Muscle layer of duodenum (tissue), 2 donors: ENCODE measurements at regions not wholly inside any gene's neighbourhood (a gene's known extent, or its start where the extent isn't known, plus 50 kb on each side); places are given as distances from the start of the nearest gene placed in this dataset.
"Not testable (repeated sequence)": the region's sequence is repeated elsewhere in the genome, so short reads cannot be mapped to it uniquely, and the experiment has no call there.

ENCODE experiments used
- H3K27ac ChIP-seq: one replicate; pipeline ENCODE4 v1.7.0; 2013; ENCODE audit warnings: mild to moderate bottlenecking, low read length
- H3K27me3 ChIP-seq: one replicate; pipeline ENCODE4 v1.7.0; 2013; ENCODE audit warnings: low read depth, mild to moderate bottlenecking, control low read depth, low read length
- H3K36me3 ChIP-seq, 2 donors: one replicate each; pipeline ENCODE4 v1.7.0; 2013; ENCODE audit warnings: low read length in 2 of 2, control low read depth in 1 of 2, mild to moderate bottlenecking in 1 of 2; ENCODE audit not compliant: insufficient read depth in 2 of 2, control insufficient read depth in 1 of 2
- H3K4me1 ChIP-seq, 2 donors: one replicate each; pipeline ENCODE4 v1.7.0; 2013; ENCODE audit warnings: low read length in 2 of 2, mild to moderate bottlenecking in 2 of 2, control low read depth in 1 of 2, moderate library complexity in 1 of 2; ENCODE audit not compliant: insufficient read depth in 2 of 2, control insufficient read depth in 1 of 2
- H3K4me3 ChIP-seq, 2 donors: one replicate each; pipeline ENCODE4 v1.7.0; 2013; ENCODE audit warnings: low read length in 2 of 2, low read depth in 1 of 2, mild to moderate bottlenecking in 1 of 2
- H3K9me3 ChIP-seq, 2 donors: one replicate each; pipeline ENCODE4 v1.7.0; 2013; ENCODE audit warnings: low read length in 2 of 2, control low read depth in 1 of 2, mild to moderate bottlenecking in 1 of 2; ENCODE audit not compliant: control insufficient read depth in 1 of 2
- donor health status: healthy.

DNA sequence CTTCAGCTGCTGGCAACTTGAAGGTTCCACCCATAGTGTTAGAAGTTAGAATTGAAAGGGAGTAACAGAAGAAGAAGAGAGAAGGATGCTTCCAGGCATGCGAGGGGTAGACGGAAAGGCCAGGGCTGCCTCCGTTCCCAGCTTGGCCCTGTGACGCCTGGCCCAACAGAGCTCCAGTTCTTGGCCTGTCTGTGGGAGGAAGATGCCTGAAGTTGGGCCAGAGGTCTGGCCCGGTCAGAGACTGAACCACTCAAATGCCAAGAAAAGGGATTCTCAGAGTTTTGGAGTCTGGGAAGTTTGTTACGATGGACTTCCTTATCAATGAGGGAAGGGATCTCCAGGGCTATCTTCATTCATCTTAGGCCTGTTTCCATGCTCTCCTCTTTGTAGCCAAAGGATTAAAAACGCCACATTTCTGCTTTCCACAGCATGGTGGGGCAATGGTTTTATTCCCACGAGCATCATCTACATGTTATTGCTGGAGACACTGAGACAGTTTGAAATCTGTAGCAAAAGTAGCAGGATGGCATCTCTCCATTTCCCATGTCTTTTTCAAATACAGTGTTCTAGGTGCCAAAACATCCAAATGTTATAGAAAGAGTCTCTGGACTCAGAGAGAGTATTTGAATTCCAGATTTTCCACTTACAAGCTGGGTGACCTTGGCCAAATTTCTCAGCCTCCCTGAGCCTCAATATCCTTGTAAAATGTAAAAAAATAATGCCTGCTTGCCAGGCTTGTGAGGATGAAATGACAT lies 65.4 kb upstream of the ANKRD55 start:
- no peak overlapping the region for H3K4me3 ChIP-seq
- H3K36me3 ChIP-seq: no peaks in the 10 kb centered on the region
- no peak overlapping the region for H3K27ac ChIP-seq
- H3K4me1 ChIP-seq: no peaks in the 10 kb centered on the region
- no peaks in the 10 kb centered on the region for H3K9me3 ChIP-seq
- no peaks in the 10 kb centered on the region for H3K27me3 ChIP-seq

DNA sequence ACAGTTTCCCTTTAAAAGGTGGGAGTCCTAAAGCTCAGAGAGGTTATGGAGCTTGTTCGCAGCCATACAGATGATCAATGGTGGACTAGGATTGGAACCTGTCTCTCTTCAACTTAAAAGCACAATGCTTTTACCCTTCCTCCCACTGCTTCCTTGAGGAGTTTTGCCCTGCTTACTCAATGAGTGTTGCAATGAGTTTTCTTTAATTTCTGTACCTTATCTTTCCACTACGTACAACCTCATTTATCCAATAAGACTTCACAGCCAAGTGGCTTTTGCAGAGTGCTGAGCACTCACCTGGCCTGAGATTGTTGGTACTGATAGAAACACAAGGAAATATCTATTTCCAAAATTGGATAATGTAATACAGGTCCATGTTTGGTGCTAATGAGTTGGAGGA lies 64.7 kb upstream of the ANKRD55 start:
- Histone ChIP-seq H3K4me3 (no peak overlapping the region), H3K27ac (no peak overlapping the region), H3K4me1 (no peaks in the 10 kb centered on the region), H3K27me3 (no peaks in the 10 kb centered on the region), H3K9me3 (no peaks in the 10 kb centered on the region), H3K36me3 (no peaks in the 10 kb centered on the region)

DNA sequence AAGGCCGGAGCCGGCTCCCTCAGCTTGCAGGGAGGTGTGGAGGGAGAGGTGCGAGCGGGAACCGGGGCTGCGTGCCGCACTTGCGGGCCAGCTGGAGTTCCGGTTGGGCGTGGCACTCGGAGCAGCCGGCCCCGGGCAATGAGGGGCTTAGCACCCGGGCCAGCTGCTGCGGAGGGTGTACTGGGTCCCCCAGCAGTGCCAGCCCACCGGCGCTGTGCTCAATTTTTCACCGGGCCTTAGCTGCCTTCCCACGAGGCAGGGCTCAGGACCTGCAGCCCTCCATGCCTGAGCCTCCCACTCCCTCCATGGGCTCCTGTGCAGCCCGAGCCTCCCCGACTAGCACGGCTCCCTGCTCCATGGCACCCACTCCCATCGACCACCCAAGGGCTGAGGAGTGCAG lies 62.2 kb upstream of the ANKRD55 start:
- H3K36me3 ChIP-seq, H3K4me3 ChIP-seq, H3K9me3 ChIP-seq: not testable (repeated sequence)

DNA sequence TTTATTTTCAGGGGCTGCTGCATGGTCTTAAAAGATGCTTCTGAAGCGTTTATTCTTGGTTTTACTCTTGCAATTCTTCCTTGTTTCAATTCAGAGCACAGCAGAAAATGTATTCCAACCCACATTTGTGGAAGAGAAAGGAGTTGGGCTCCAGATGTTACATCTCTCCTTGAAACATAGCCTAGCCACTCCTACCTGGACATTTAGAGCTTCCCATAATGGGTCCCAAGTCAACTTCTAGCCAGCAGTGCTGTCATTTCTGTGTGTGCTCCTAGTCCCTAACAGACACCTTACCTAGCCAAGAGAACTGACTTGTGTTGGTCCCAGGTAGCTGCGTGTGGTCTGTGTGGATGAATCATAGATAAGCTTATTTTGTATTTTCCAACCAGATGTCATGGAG lies 61.2 kb upstream of the ANKRD55 start:
- no peaks in the 10 kb centered on the region for H3K9me3 ChIP-seq
- H3K4me1 ChIP-seq: no peaks in the 10 kb centered on the region
- H3K4me3 ChIP-seq: no peak overlapping the region
- no peaks in the 10 kb centered on the region for H3K36me3 ChIP-seq
- no peak overlapping the region for H3K27ac ChIP-seq
- no peaks in the 10 kb centered on the region for H3K27me3 ChIP-seq

More for the DNA sequence above, 62.2 kb upstream of the ANKRD55 start:
- H3K27me3 ChIP-seq, H3K4me1 ChIP-seq, H3K27ac ChIP-seq: not testable (repeated sequence)

DNA sequence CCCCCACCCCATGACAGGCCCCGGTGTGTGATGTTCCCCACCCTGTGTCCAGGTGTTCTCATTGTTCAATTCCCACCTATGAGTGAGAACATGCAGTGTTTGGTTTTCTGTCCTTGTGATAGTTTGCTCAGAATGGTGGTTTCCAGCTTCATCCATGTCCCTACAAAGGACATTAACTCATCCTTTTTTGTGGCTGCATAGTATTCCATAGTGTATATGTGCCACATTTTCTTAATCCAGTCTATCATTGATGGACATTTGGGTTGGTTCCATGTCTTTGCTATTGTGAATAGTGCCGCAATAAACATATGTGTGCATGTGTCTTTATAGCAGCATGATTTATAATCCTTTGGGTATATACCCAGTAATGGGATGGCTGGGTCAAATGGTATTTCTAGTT lies 59.7 kb upstream of the ANKRD55 start:
- H3K36me3 ChIP-seq, H3K4me3 ChIP-seq, H3K27ac ChIP-seq, H3K27me3 ChIP-seq, H3K9me3 ChIP-seq, H3K4me1 ChIP-seq: not testable (repeated sequence)

DNA sequence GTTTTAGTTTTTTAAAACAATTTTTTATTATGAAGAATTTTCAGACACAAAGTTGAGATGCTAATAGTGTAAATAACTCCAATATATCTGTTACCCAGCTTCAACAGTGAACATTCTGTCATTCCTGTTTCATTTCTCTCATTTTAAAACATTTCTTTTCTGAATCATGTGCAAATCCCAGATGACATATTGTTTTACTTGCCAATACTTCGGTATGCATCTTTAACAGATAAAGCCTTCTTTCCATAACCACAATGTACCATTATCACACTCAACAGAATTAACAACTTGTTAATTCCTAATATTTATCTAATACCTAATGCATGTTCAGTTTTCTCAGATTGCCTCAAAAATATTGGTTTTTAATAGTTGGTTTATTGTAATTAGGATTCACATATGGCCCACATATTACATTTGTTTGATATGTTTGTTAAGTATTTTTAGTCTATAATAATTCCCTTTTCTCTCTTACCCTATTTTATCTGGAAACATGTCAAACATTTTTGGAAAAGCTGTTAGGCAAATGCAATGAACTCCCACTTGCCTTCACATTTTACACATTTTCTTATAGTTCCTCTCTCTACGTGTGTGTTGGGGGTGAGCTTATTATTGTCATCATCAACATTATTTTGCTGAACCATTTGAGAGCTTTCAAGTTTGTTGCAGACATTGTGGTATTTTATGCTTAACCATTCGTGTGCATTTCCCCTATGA lies 58.7 kb upstream of the ANKRD55 start:
- Histone ChIP-seq H3K36me3 (no peaks in the 10 kb centered on the region), H3K9me3 (no peaks in the 10 kb centered on the region), H3K4me1 (no peaks in the 10 kb centered on the region), H3K27ac (no peak overlapping the region), H3K27me3 (no peaks in the 10 kb centered on the region), H3K4me3 (no peak overlapping the region)

DNA sequence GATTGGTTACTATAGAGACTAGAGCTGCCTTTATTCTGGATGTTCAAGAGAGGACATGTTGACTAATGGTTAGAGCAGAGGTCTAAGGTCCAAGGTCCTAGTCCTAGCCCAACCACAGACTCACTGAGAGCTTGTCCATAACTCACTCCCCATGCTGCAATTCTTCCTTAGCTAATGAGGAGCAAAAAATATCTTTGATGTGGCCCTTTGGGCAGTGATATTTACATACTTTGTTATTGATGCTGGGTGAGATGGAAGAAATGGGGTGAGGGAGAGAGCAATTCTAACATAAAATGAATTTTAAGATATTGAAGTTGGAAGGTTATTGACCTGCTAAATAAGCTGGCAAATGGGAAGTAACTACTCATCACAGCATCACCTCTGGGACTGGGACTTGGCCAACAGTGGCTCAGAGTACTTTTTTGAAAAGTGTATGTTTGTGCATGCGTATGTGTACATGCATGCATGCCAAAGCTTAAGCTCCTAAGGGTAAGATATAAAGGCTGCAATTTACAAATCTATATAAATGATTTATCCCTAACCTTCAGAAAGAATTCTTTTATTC lies 58.0 kb upstream of the ANKRD55 start:
- Histone ChIP-seq H3K9me3 (no peaks in the 10 kb centered on the region), H3K36me3 (no peaks in the 10 kb centered on the region), H3K27me3 (no peaks in the 10 kb centered on the region), H3K4me3 (no peak overlapping the region), H3K27ac (no peak overlapping the region), H3K4me1 (no peaks in the 10 kb centered on the region)

DNA sequence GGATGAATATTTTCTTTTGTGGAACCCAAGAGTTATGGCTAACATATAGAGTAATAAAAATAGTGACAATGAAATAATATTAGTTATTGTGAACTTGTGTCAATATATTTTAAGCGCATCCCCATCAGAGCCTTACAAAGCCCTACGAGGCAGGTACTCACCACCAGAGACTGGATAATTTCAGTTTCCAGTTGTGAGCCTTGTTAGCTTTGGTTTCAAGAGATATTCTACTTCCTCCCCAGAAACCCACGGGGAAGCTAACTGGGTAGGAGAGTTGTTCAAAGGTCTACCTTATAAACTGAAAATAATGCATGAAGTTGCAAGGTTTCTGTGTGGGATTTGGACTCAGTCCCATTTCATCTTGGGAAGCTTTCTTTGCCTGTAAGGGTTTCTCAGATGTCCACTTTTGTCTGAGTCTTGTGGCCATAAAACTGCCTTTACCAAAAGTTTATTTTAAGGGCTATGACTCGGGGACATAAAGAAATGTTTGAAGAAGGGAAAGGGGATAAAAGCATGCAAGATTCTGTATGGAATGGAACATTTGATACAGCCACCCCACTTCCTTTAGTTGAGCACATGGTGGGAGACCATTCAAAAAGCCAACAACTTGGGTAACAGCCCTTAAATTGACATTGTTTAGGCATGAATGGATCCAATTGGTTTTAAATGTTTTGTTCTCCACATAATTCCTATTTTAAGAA lies 57.4 kb upstream of the ANKRD55 start:
- no peaks in the 10 kb centered on the region for H3K27me3 ChIP-seq
- H3K36me3 ChIP-seq: no peaks in the 10 kb centered on the region
- no peak overlapping the region for H3K27ac ChIP-seq
- no peaks in the 10 kb centered on the region for H3K9me3 ChIP-seq
- no peak overlapping the region for H3K4me3 ChIP-seq
- H3K4me1 ChIP-seq: no peaks in the 10 kb centered on the region

DNA sequence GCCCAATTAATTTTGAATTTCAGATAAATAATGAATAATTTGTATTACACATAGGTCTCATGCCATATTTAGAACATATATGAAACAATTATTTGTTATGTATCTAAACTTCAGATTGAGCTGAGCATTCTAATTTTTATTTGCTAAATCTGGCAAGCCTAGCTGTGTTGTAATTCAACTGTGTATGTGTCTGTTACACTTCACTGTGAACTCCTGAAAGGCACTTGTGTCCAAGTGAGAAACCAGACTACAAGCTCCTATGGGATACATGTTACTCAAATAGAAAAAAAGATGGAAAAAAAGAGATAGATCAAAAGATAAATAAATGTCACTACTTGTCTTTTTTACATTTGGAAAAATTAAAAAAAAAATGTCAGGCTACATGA lies 56.5 kb upstream of the ANKRD55 start:
- no peaks in the 10 kb centered on the region for H3K4me1 ChIP-seq
- no peak overlapping the region for H3K27ac ChIP-seq
- no peaks in the 10 kb centered on the region for H3K9me3 ChIP-seq

DNA sequence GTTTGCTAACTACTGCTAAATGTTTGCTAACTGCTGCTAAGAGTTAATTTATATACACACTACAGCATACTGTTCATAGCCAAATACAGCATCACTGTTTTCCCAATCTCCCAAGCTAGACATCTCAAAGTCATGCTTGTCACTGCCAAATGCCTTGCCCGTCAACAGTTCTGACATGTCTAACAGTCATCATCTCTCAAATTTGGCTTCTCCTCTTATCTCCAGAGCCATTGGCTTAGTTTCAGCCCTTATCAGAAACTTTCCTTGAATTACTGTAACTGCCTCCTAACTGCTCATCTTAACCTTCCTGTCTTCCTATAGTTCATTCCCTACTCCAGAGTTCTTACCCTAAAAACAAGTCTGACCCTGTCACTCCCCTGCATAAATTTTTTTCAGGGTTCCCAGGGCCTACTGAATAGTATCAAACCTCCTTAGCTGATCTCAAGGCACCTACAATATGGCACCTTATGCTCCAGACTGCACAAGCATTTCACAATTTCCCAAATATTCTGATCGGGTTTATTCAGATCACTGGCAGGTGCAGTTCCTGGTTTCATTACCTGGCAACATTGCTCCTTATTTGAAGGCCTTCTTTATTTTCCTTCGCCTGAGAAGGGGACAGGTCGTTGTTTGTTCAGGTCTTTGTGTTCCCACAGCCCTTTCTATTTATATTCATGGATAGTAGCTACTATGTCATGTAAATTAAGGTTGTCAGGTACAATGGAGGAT lies 55.9 kb upstream of the ANKRD55 start:
- no peak overlapping the region for H3K27ac ChIP-seq
- no peak overlapping the region for H3K4me3 ChIP-seq
- no peaks in the 10 kb centered on the region for H3K9me3 ChIP-seq
- H3K27me3 ChIP-seq: no peaks in the 10 kb centered on the region
- no peaks in the 10 kb centered on the region for H3K36me3 ChIP-seq
- no peaks in the 10 kb centered on the region for H3K4me1 ChIP-seq

More for the DNA sequence above, 56.5 kb upstream of the ANKRD55 start:
- no peaks in the 10 kb centered on the region for H3K27me3 ChIP-seq
- H3K36me3 ChIP-seq: no peaks in the 10 kb centered on the region
- H3K4me3 ChIP-seq: no peak overlapping the region
